ENCODE measurements at regions not wholly inside any gene's neighbourhood (a gene's known extent, or its start where the extent isn't known, plus 50 kb on each side); places are given as distances from the start of the nearest gene placed in this dataset.

GRCh38 chr3:180092889-180093288 lies 56.2 kb upstream of the PEX5L start:
- DNase-seq (ENCODE audit: low spot score), result no peak

- DNase-seq (ENCODE audit: low spot score), result no peak
Measured at GRCh38 chr3:180093535-180093934, 56.8 kb upstream of the PEX5L start.

- no peak for DNase-seq (ENCODE audit: low spot score)
Measured at GRCh38 chr3:180097626-180098025, 60.9 kb upstream of the PEX5L start.

GRCh38 chr3:180102134-180102533 lies 65.4 kb upstream of the PEX5L start:
- no peak for DNase-seq (ENCODE audit: low spot score)

- DNase-seq (ENCODE audit: low spot score), result no peak
Measured at GRCh38 chr3:180102604-180103003, 65.9 kb upstream of the PEX5L start.

- DNase-seq (ENCODE audit: low spot score), result no peak
Measured at GRCh38 chr3:180116203-180116602, 79.5 kb upstream of the PEX5L start.

GRCh38 chr3:180116658-180117057 lies 79.9 kb upstream of the PEX5L start:
- no peak for DNase-seq (ENCODE audit: low spot score)

- DNase-seq (ENCODE audit: low spot score), result no peak
Measured at GRCh38 chr3:180117381-180118163, 80.8 kb upstream of the PEX5L start.

- no peak for DNase-seq (ENCODE audit: low spot score)
Measured at GRCh38 chr3:180119567-180119966, 82.8 kb upstream of the PEX5L start.

GRCh38 chr3:180123928-180124327 lies 87.2 kb upstream of the PEX5L start:
- DNase-seq (ENCODE audit: low spot score), result no peak

GRCh38 chr3:180131169-180131568 lies 94.4 kb upstream of the PEX5L start:
- no peak for DNase-seq (ENCODE audit: low spot score)

- DNase-seq (ENCODE audit: low spot score), result no peak
Measured at GRCh38 chr3:180135101-180135500, 98.4 kb upstream of the PEX5L start.

- DNase-seq (ENCODE audit: low spot score), result no peak
Measured at GRCh38 chr3:180138871-180139270, 102.1 kb upstream of the PEX5L start.

GRCh38 chr3:180142041-180142440 lies 105.3 kb upstream of the PEX5L start:
- DNase-seq (ENCODE audit: low spot score), result no peak

- DNase-seq (ENCODE audit: low spot score), result no peak
Measured at GRCh38 chr3:180142472-180142871, 105.7 kb upstream of the PEX5L start.

- DNase-seq (ENCODE audit: low spot score), result no peak
Measured at GRCh38 chr3:180161770-180162169, 125.0 kb upstream of the PEX5L start.

GRCh38 chr3:180175572-180175971 lies 138.8 kb upstream of the PEX5L start:
- no peak for DNase-seq (ENCODE audit: low spot score)

GRCh38 chr3:180176059-180176458 lies 139.3 kb upstream of the PEX5L start:
- DNase-seq (ENCODE audit: low spot score), result no peak

GRCh38 chr3:180177255-180177654 lies 140.5 kb upstream of the PEX5L start:
- DNase-seq (ENCODE audit: low spot score), result no peak

- no peak for DNase-seq (ENCODE audit: low spot score)
Measured at GRCh38 chr3:180179562-180179961, 142.8 kb upstream of the PEX5L start.

GRCh38 chr3:180180795-180181194 lies 144.1 kb upstream of the PEX5L start:
- DNase-seq (ENCODE audit: low spot score), result no peak

- no peak for DNase-seq (ENCODE audit: low spot score)
Measured at GRCh38 chr3:180181387-180181786, 144.7 kb upstream of the PEX5L start.

- no peak for DNase-seq (ENCODE audit: low spot score)
Measured at GRCh38 chr3:180183346-180183745, 146.6 kb upstream of the PEX5L start.

- DNase-seq (ENCODE audit: low spot score), result no peak
Measured at GRCh38 chr3:180184816-180185215, 148.1 kb upstream of the PEX5L start.

All from globus pallidus (tissue), 1 donor.